ENCODE measurements at regions not wholly inside any gene's neighbourhood (a gene's known extent, or its start where the extent isn't known, plus 50 kb on each side); places are given as distances from the start of the nearest gene placed in this dataset.
A peak's percentile ranks its signal among the peaks of the same experiment; 100 is the strongest.

GRCh38 chr7:50204581-50204980, 99.9 kb upstream of the IKZF1 start:
- H3K4me3 ChIP-seq (ENCODE audit: low read length): no peak overlapping the region
- 79 to 83% methylated on average over 4 to 5 of the region's 5 CpGs for WGBS, 2 experiments (ENCODE audit: insufficient coverage in 1 of 2, insufficient read length in 1 of 2)
- Mint-ChIP-seq H3K27ac (no peak overlapping the region), H3K4me1 (no peaks in the 10 kb centered on the region), H3K9me3 (no peaks in the 10 kb centered on the region), H3K36me3 (ENCODE audit: low read depth) (no peaks in the 10 kb centered on the region), H3K4me3 (no peak overlapping the region), H3K27me3 (ENCODE audit: insufficient read depth) (no peaks in the 10 kb centered on the region)
- H3K9me3 ChIP-seq (ENCODE audit: control insufficient read depth, low read length): no peaks in the 10 kb centered on the region
- DNase-seq: peak; percentile 14
- no peaks in the 10 kb centered on the region for H3K4me1 ChIP-seq (ENCODE audit: control insufficient read depth, insufficient read depth, low read length)
- no peaks in the 10 kb centered on the region for H3K36me3 ChIP-seq (ENCODE audit: control insufficient read depth, insufficient read depth, low read length)
- no peaks in the 10 kb centered on the region for H3K27me3 ChIP-seq (ENCODE audit: control insufficient read depth, insufficient read depth, low read length, poor library complexity, severe bottlenecking)
- no peak for TF ChIP-seq CTCF (conservative IDR thresholded peaks at IDR 0.05)
- no peak overlapping the region for H3K9ac ChIP-seq (ENCODE audit: extremely low read depth, low read length, poor library complexity, severe bottlenecking)
- H3K27ac ChIP-seq (ENCODE audit: low read depth, low read length): no peak overlapping the region

DNA sequence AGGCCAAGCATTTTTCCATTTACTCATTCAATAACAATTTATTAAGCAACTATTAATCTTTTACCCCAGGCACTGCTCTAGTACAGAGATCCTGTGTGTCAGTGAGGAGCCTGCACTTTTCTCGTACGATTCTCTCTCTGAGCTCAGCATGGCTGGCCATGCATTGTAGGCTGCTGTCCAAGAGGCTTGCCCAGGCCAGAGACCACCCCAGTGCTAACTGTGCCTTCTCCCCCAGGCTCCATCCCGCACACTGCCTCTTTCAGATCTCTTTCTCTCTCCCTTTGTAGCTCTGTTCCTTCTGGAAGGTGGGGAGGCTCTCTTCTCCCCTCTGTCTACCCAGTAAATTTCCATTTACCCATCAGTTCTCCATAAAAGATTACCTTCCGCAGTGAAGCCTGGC, 101.0 kb upstream of the IKZF1 start:
- Mint-ChIP-seq H3K27me3 (ENCODE audit: insufficient read depth) (no peaks in the 10 kb centered on the region), H3K36me3 (ENCODE audit: low read depth) (no peaks in the 10 kb centered on the region), H3K4me3 (no peak overlapping the region), H3K27ac (no peak overlapping the region), H3K4me1 (no peaks in the 10 kb centered on the region), H3K9me3 (no peaks in the 10 kb centered on the region)
- Histone ChIP-seq H3K4me1 (ENCODE audit: control insufficient read depth, insufficient read depth, low read length) (no peaks in the 10 kb centered on the region), H3K27me3 (ENCODE audit: control insufficient read depth, insufficient read depth, low read length, poor library complexity, severe bottlenecking) (no peaks in the 10 kb centered on the region), H3K27ac (ENCODE audit: low read depth, low read length) (no peak overlapping the region), H3K4me3 (ENCODE audit: low read length) (no peak overlapping the region), H3K36me3 (ENCODE audit: control insufficient read depth, insufficient read depth, low read length) (no peaks in the 10 kb centered on the region), H3K9me3 (ENCODE audit: control insufficient read depth, low read length) (no peaks in the 10 kb centered on the region), H3K9ac (ENCODE audit: extremely low read depth, low read length, poor library complexity, severe bottlenecking) (no peak overlapping the region)
- peak; percentile 17 for DNase-seq
- 93 to 95% methylated on average over 3 to 4 of the region's 4 CpGs for WGBS, 2 experiments (ENCODE audit: insufficient coverage in 1 of 2, insufficient read length in 1 of 2)
- no peak for TF ChIP-seq CTCF (conservative IDR thresholded peaks at IDR 0.05)

GRCh38 chr7:50202052-50202555, 102.4 kb upstream of the IKZF1 start:
- no peak overlapping the region for H3K4me3 ChIP-seq (ENCODE audit: low read length)
- peaks cover 6% of the 10 kb centered on the region for H3K4me1 Mint-ChIP-seq
- TF ChIP-seq CTCF (conservative IDR thresholded peaks at IDR 0.05): no peak
- H3K9me3 ChIP-seq (ENCODE audit: control insufficient read depth, low read length): no peaks in the 10 kb centered on the region
- H3K36me3 Mint-ChIP-seq (ENCODE audit: low read depth): no peaks in the 10 kb centered on the region
- peak; percentile 28 for DNase-seq
- 92 to 100% methylated on average over 1 of the region's 1 CpG for WGBS, 2 experiments (ENCODE audit: insufficient coverage in 1 of 2, insufficient read length in 1 of 2)
- H3K27me3 ChIP-seq (ENCODE audit: control insufficient read depth, insufficient read depth, low read length, poor library complexity, severe bottlenecking): no peaks in the 10 kb centered on the region
- H3K9ac ChIP-seq (ENCODE audit: extremely low read depth, low read length, poor library complexity, severe bottlenecking): no peak overlapping the region
- H3K27me3 Mint-ChIP-seq (ENCODE audit: insufficient read depth): no peaks in the 10 kb centered on the region
- no peaks in the 10 kb centered on the region for H3K4me1 ChIP-seq (ENCODE audit: control insufficient read depth, insufficient read depth, low read length)
- H3K27ac ChIP-seq (ENCODE audit: low read depth, low read length): no peak overlapping the region
- H3K4me3 Mint-ChIP-seq: no peak overlapping the region
- no peaks in the 10 kb centered on the region for H3K36me3 ChIP-seq (ENCODE audit: control insufficient read depth, insufficient read depth, low read length)
- H3K27ac Mint-ChIP-seq: no peak overlapping the region
- no peaks in the 10 kb centered on the region for H3K9me3 Mint-ChIP-seq
